Adipocyte (in vitro differentiated cells): ENCODE measurements at regions not wholly inside any gene's neighbourhood (a gene's known extent, or its start where the extent isn't known, plus 50 kb on each side); places are given as distances from the start of the nearest gene placed in this dataset.

ENCODE experiments used
- DNase-seq: peaks from one replicate; pipeline ENCODE4 v3.0.0-alpha.2; 2015; ENCODE audit warnings: low read depth
- H3K27me3 ChIP-seq: replicated peaks from 2 replicates; pipeline ENCODE4 v1.7.0; 2013; ENCODE audit warnings: mild to moderate bottlenecking, low read length, moderate library complexity; ENCODE audit not compliant: control insufficient read depth, insufficient read depth
- H3K36me3 ChIP-seq: 2 replicates; pipeline ENCODE4 v1.7.0; 2013; ENCODE audit warnings: low read length, mild to moderate bottlenecking, moderate library complexity; ENCODE audit not compliant: control insufficient read depth, insufficient read depth, severe bottlenecking
- H3K4me1 ChIP-seq: 2 replicates; pipeline ENCODE4 v1.7.0; 2013; ENCODE audit warnings: mild to moderate bottlenecking, low read length, moderate library complexity; ENCODE audit not compliant: control insufficient read depth, insufficient read depth
- H3K4me3 ChIP-seq: 2 replicates; pipeline ENCODE4 v1.7.0; 2013; ENCODE audit warnings: mild to moderate bottlenecking, low read length, moderate library complexity
- H3K9ac ChIP-seq: 2 replicates; pipeline ENCODE4 v1.7.0; 2013; ENCODE audit warnings: mild to moderate bottlenecking, low read length, moderate library complexity
- H3K9me3 ChIP-seq: 2 replicates; pipeline ENCODE4 v1.7.0; 2013; ENCODE audit warnings: mild to moderate bottlenecking, low read length, moderate library complexity; ENCODE audit not compliant: control insufficient read depth

DNA sequence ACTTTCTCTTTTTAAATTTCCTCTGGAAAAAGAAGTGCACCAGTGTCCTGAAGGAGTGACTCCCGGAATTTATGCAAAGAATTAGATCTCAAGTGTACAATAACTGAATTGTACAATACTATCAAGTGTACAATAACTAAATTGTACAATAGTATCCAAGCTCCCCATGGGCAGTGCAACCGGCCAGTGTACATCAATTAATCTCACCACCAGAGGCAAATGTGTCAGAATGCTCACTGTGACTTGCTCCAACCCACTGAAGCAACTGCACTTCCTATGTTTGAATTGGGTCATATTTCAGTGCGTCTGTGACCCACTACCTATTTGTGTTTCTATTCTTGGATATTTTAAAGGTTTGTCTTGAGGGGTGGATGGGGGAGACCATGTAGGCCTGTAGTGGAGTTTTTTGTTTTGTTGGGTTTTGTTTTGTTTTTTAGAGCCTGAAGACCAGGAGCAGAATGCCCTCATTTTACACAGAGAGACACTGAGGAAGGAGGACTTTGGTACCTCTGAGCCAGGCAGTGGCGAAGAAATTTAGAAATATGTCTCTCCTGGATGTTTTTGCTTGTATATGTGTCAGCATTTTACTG, 78.5 kb upstream of the CTTNBP2 start:
- no peaks in the 10 kb centered on the region for H3K27me3 ChIP-seq
- no peaks in the 10 kb centered on the region for H3K4me1 ChIP-seq
- H3K4me3 ChIP-seq = no peak overlapping the region
- H3K9ac ChIP-seq = no peak overlapping the region
- peaks cover 9% of the 10 kb centered on the region for H3K9me3 ChIP-seq
- DNase-seq = no peak
- H3K36me3 ChIP-seq = no peaks in the 10 kb centered on the region

DNA sequence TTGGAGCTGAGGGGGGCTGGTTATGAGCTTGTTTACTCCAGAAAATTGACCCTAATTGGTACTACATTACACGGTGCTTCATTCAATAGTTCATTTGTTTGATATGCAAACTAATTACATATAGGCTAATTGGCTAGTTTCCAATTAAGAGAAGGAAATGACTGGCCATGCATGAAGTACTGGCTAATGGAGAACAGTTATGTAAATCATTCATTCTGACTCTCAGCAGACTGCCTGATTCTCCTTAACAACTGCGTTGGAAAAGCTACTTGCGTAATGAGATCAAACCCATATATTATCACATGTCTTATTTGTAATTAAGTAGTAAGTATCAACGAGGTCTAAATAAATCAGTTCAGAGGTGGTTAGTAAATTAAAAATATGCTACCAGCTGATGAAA, 81.8 kb upstream of the CTTNBP2 start:
- Histone ChIP-seq H3K4me3 (no peak overlapping the region), H3K9ac (no peak overlapping the region), H3K9me3 (peaks cover 9% of the 10 kb centered on the region), H3K27me3 (no peaks in the 10 kb centered on the region), H3K36me3 (no peaks in the 10 kb centered on the region), H3K4me1 (no peaks in the 10 kb centered on the region)
- no peak for DNase-seq

DNA sequence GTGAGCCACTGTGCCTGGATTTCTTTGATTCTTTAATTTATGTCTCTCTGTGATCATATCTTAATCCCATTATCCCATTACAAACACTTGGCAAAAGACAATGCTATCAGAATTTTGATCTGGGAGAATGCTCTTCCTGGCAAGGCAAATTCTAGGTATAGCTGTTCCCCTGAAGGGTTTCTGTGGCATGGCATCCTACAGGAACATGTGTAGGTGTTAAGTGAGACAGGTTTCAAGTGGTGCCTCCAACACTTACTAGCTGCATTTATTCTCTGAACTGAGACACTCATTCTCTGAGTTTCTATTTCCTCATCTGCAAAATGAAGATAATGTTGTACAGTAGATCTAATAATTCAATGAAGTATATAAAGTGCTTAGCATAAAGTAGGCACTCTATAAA, 87.1 kb upstream of the CTTNBP2 start:
- H3K9ac ChIP-seq = no peak overlapping the region
- no peak overlapping the region for H3K4me3 ChIP-seq
- DNase-seq = no peak
- H3K9me3 ChIP-seq = no peaks in the 10 kb centered on the region
- peaks cover 27% of the 10 kb centered on the region for H3K4me1 ChIP-seq
- H3K36me3 ChIP-seq = no peaks in the 10 kb centered on the region
- no peaks in the 10 kb centered on the region for H3K27me3 ChIP-seq

DNA sequence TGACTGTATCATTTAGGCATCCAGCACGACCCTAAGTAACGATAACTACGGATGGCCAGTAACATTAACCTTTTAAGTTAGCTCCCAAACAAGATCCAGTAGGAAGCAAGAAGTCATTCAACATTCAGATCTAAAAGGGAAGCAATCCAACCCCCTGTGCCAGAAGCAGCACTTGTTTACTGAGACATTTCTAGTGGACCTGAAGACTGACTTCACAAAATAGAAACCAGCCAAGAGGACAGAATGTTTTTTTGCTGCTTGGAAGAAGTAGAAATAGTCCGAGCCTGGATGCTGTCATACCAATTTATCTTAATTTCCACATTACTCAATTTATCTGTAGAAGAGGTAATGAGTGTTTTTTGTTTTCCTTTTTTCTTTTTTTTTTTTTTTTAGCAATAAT, 88.0 kb upstream of the CTTNBP2 start:
- H3K4me3 ChIP-seq = no peak overlapping the region

DNA sequence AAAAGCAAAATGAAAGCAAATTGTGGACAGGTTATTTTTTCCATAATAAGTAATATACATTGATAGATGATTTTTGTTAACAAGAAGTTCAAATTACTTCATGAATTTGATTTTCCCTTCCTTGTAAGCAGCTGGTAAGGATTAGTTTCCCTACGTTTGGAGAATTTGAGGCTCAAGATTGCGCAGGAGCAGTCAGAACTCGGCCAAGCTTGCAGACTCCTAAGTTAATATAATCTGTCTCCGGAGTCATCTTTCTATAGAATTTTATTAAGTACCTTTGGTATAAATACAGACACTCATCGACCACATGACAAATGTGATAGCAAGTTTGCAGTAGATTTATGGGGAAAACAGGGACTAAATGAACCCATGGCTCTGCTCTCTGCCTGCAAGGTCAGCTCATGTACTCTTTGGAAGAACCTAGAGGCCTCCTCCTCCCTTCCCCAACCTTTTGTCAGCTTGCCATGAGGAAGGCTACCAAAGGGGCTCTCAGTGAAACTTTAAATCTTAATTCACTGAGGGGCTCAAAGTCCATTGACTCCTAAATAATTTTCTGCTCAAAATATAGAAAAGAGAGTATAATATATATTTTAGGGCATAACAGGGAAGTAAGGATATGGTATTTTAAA, 89.2 kb upstream of the CTTNBP2 start:
- no peaks in the 10 kb centered on the region for H3K27me3 ChIP-seq
- H3K4me3 ChIP-seq = no peak overlapping the region
- H3K9ac ChIP-seq = no peak overlapping the region
- H3K36me3 ChIP-seq = no peaks in the 10 kb centered on the region
- H3K4me1 ChIP-seq = peaks cover 27% of the 10 kb centered on the region
- no peak for DNase-seq
- H3K9me3 ChIP-seq = no peaks in the 10 kb centered on the region

More for the DNA sequence above, 88.0 kb upstream of the CTTNBP2 start:
- no peak overlapping the region for H3K9ac ChIP-seq
- H3K36me3 ChIP-seq = no peaks in the 10 kb centered on the region
- H3K27me3 ChIP-seq = no peaks in the 10 kb centered on the region
- H3K4me1 ChIP-seq = peaks cover 27% of the 10 kb centered on the region
- DNase-seq = no peak
- H3K9me3 ChIP-seq = no peaks in the 10 kb centered on the region

DNA sequence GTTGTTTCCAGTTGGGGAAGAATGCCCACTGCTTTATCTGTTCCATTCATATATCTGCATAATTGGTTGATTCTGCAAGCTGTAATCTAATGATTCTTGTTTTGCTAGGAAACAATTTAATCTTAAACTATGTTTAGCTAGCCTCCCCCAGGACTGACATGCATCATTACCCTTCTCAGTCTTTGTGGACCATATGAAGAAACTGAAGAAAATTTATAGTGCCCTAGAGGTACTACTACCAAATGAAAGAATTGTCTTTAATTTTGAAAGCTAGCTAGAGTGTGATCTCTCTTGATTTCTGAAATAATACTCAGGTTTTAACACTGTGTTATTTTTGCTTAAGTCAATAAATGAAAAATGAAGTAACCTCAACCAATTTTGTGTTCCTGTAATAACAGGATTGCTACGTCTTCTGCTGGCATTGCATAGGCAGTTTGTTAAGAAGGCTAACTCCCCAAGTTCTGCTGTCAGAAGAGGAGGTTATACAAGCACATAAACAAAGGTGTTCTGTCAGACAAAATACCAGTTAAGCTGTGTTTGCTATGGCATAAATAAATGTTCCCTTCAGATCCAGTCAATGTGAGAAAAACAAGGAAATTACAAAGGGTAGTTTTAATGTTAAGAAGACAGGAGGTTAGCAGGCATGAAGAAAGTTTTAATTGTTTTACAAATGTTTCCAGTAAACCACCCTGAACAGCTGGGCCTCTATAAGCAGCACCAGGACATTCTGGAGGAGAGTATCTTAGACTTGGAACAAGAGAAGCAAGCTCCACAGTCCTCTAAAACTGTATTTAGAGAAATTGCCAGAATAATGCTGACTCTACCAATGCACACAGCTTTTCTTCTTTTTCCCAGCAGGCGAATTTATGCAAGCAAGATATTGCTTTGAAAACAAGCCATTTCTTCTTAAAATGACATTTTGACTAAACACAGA, 90.3 kb upstream of the CTTNBP2 start:
- no peaks in the 10 kb centered on the region for H3K27me3 ChIP-seq
- peaks cover 27% of the 10 kb centered on the region for H3K4me1 ChIP-seq
- DNase-seq = no peak
- no peaks in the 10 kb centered on the region for H3K9me3 ChIP-seq
- no peaks in the 10 kb centered on the region for H3K36me3 ChIP-seq
- no peak overlapping the region for H3K9ac ChIP-seq
- H3K4me3 ChIP-seq = no peak overlapping the region

DNA sequence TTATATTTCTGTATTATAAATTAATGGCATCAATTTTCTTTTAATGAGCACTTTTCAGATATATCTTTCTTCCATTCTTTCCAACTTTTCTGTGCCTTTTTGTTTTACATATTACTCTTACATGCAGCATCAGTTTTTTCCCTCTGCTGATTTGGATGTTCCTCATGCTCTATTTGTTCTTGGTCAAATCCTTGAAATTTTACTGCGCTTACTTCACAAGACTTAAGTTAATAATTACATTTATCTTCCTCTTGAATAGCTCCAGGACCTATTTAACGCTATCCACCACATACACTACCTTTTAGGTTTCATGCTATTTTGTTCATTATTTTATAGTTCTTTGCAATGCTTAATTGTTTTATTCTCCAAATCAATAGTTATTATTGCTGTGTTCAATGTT, 97.6 kb upstream of the CTTNBP2 start:
- Histone ChIP-seq H3K9me3 (no peaks in the 10 kb centered on the region), H3K4me1 (peaks cover 25% of the 10 kb centered on the region), H3K27me3 (no peaks in the 10 kb centered on the region), H3K4me3 (no peak overlapping the region), H3K9ac (no peak overlapping the region), H3K36me3 (no peaks in the 10 kb centered on the region)
- DNase-seq = no peak

DNA sequence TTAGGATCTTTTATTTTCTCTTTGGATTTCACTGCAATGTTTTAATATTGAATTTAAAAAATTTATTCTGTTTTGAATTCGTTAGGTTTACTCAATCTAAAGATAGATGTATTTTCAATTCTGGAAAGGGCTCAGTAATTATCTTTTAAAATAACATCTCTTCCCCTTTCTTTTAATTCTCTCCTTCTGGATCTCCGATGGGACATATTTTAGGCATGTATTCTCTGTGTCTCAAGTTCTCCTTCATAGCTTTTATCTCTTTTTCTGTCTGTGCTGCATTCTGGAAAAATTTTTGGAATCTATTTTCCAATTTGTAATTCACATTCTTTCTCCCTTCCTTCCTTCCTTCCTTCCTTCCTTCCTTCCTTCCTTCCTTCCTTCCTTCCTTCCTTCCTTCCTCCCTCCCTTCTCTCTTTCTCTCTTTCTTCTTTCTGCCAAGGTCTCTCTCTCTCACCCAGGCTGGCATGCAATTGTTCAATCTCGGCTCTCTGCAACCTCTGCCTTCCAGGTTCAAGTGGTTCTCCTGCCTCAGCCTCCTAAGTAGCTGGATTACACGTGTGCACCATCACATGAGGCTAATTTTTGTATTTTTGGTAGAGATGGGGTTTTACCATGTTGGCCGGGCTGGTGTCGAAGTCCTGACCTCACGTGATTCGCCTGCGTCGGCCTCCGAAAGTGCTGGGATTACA, 98.5 kb upstream of the CTTNBP2 start:
- Histone ChIP-seq H3K4me1 (peaks cover 29% of the 10 kb centered on the region), H3K9me3 (no peaks in the 10 kb centered on the region)

DNA sequence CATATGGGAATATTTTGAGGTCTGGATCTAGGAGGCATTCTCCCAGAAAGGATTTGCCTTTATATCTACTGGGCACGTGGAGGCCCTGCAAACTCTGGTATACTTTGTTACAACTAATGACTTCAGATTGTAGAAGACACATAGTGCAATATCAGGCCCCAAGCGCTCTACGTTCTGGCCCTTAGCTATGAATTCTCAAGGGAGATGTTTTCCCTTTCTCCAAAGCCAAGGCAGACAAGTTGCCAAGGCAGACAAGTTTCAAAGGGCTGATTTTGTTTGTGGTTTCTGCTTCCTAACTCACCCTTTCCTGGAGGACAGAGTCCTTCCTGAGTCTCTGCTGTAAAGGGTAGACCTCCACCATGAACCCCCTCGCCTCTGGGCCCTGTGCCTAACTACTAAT, 99.4 kb upstream of the CTTNBP2 start:
- Histone ChIP-seq H3K9me3 (no peaks in the 10 kb centered on the region), H3K27me3 (no peaks in the 10 kb centered on the region), H3K4me1 (peaks cover 29% of the 10 kb centered on the region), H3K36me3 (no peaks in the 10 kb centered on the region), H3K9ac (no peak overlapping the region), H3K4me3 (no peak overlapping the region)
- DNase-seq = no peak

More for the DNA sequence above, 98.5 kb upstream of the CTTNBP2 start:
- Histone ChIP-seq H3K36me3 (no peaks in the 10 kb centered on the region), H3K27me3 (no peaks in the 10 kb centered on the region), H3K4me3 (no peak overlapping the region), H3K9ac (no peak overlapping the region)
- no peak for DNase-seq

DNA sequence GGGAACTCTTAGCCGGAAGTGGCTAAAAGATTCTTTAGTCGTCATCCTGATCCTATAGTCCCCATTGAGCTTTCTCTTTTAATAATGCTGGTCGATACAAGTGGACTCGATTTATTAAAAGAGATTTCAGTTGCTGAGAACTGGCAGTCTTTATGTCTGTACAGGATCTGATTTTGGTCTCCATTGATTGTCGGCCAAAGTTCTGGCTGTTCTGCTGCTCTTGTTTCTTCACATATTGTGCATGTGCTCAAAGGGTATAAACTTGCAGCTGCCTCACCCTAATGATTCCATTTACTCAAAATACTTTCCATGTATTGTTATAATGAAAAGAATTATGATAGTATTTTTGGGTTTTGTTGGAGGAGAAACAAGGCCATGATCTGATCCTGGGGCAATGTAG, 100.7 kb upstream of the CTTNBP2 start:
- no peak overlapping the region for H3K9ac ChIP-seq
- H3K4me3 ChIP-seq = no peak overlapping the region
- H3K36me3 ChIP-seq = no peaks in the 10 kb centered on the region
- DNase-seq = no peak
- no peaks in the 10 kb centered on the region for H3K9me3 ChIP-seq
- no peaks in the 10 kb centered on the region for H3K27me3 ChIP-seq
- peaks cover 29% of the 10 kb centered on the region for H3K4me1 ChIP-seq

DNA sequence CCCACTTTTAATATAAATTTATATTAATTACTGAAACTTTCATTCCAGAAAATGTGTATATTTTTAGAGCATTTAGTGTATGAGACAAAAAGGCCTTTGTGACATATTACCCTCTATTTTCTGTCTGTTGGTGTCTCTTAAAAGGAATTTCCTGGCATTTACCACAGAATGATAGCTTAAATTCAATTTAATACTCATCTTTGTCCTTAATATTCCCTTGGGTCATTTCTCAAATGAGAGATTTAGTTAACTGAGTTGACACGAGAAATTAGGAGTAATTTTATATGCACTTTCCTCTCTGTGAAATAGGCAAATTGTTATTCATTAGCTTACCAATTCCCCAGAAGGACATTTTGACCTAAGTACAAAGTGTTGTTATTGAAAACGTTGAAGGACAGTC, 101.7 kb upstream of the CTTNBP2 start:
- Histone ChIP-seq H3K27me3 (no peaks in the 10 kb centered on the region), H3K36me3 (no peaks in the 10 kb centered on the region), H3K4me1 (peaks cover 29% of the 10 kb centered on the region), H3K9ac (no peak overlapping the region), H3K9me3 (no peaks in the 10 kb centered on the region), H3K4me3 (no peak overlapping the region)
- no peak for DNase-seq
